MM.1S (cell line): ENCODE measurements at regions not wholly inside any gene's neighbourhood (a gene's known extent, or its start where the extent isn't known, plus 50 kb on each side); places are given as distances from the start of the nearest gene placed in this dataset.

Source experiments
- DNase-seq: peaks from one replicate; pipeline ENCODE4 v3.0.0-alpha.2; 2015
- H2AFZ ChIP-seq: fragments of 300-600 bp; sonication (generic); 2 replicates; pipeline ENCODE4 v1.6.0; 2016; ENCODE audit warnings: antibody characterized with exemption, low read length
- H3F3A ChIP-seq: fragments of 300-600 bp; sonication (generic); 2 replicates; pipeline ENCODE4 v1.6.1; 2016; ENCODE audit warnings: mild to moderate bottlenecking, antibody characterized with exemption, low read length, moderate library complexity, mixed read lengths; ENCODE audit not compliant: insufficient read depth
- H3K27ac ChIP-seq: fragments of 300-600 bp; sonication (generic); 2 replicates; pipeline ENCODE4 v1.5.1; 2016; ENCODE audit warnings: mild to moderate bottlenecking, low read length
- H3K27me3 ChIP-seq: fragments of 300-600 bp; sonication (generic); replicated peaks from 2 replicates; pipeline ENCODE4 v1.6.0; 2016; ENCODE audit warnings: low read length; ENCODE audit not compliant: insufficient read depth
- H3K36me3 ChIP-seq: fragments of 300-600 bp; sonication (generic); replicated peaks from 2 replicates; pipeline ENCODE4 v1.6.1; 2016; ENCODE audit warnings: mild to moderate bottlenecking, low read length, mixed read lengths; ENCODE audit not compliant: insufficient read depth
- H3K4me1 ChIP-seq: fragments of 300-600 bp; sonication (generic); 2 replicates; pipeline ENCODE4 v1.6.1; 2016; ENCODE audit warnings: low read length, mixed read lengths
- H3K4me2 ChIP-seq: fragments of 300-600 bp; sonication (generic); 2 replicates; pipeline ENCODE4 v1.6.0; 2016; ENCODE audit warnings: low read depth, low read length
- H3K4me3 ChIP-seq: fragments of 300-600 bp; sonication (generic); 2 replicates; pipeline ENCODE4 v1.5.1; 2016; ENCODE audit warnings: low read length, mixed read lengths
- H3K79me2 ChIP-seq: fragments of 300-600 bp; sonication (generic); 2 replicates; pipeline ENCODE4 v1.6.1; 2016; ENCODE audit warnings: mixed run types, low read length, mixed read lengths
- H3K9ac ChIP-seq: fragments of 300-600 bp; sonication (generic); 2 replicates; pipeline ENCODE4 v1.6.1; 2016; ENCODE audit warnings: low read length, mixed read lengths
- H3K9me2 ChIP-seq: fragments of 300-600 bp; sonication (generic); replicated peaks from 2 replicates; pipeline ENCODE4 v1.6.1; 2016; ENCODE audit warnings: mild to moderate bottlenecking, low read length, mixed read lengths; ENCODE audit not compliant: insufficient read depth
- H3K9me3 ChIP-seq: fragments of 300-600 bp; sonication (generic); replicated peaks from 2 replicates; pipeline ENCODE4 v1.6.1; 2016; ENCODE audit warnings: mild to moderate bottlenecking, low read length, mixed read lengths; ENCODE audit not compliant: insufficient read depth
- H4K20me1 ChIP-seq: fragments of 300-600 bp; sonication (generic); 2 replicates; pipeline ENCODE4 v1.6.1; 2016; ENCODE audit warnings: mild to moderate bottlenecking, low read length, moderate library complexity, mixed read lengths; ENCODE audit not compliant: insufficient read depth
- CTCF ChIP-seq: fragments of 300-600 bp; sonication (generic); IDR thresholded peaks from 2 replicates; pipeline ENCODE4 v1.5.1; 2016; ENCODE audit warnings: antibody characterized with exemption, low read length, mixed read lengths
- EZH2 ChIP-seq: fragments of 300-600 bp; sonication (generic); optimal IDR thresholded peaks from 2 replicates; pipeline ENCODE3; 2017; ENCODE audit warnings: low read depth, mild to moderate bottlenecking, antibody characterized with exemption, low read length, mixed read lengths
- EZH2phosphoT487 ChIP-seq: fragments of 300-600 bp; sonication (generic); IDR thresholded peaks from 2 replicates; pipeline ENCODE4 v1.6.1; 2018; ENCODE audit warnings: antibody characterized with exemption, low read length

GRCh38 chr13:100817928-100818327, 143.3 kb upstream of the TMTC4 start:
- H3K9me2 ChIP-seq = no peaks in the 10 kb centered on the region
- TF ChIP-seq EZH2 (no peak), CTCF (no peak), EZH2phosphoT487 (no peak)
- H3F3A ChIP-seq = no peaks in the 10 kb centered on the region

GRCh38 chr13:100815476-100816046, 141.0 kb upstream of the TMTC4 start:
- DNase-seq = no peak
- Histone ChIP-seq H3K9ac (no peak overlapping the region), H3K27me3 (no peaks in the 10 kb centered on the region), H4K20me1 (no peaks in the 10 kb centered on the region), H3K9me3 (no peaks in the 10 kb centered on the region), H3F3A (no peaks in the 10 kb centered on the region), H3K79me2 (no peaks in the 10 kb centered on the region), H3K4me2 (no peak overlapping the region), H3K4me1 (no peaks in the 10 kb centered on the region), H3K9me2 (no peaks in the 10 kb centered on the region), H3K36me3 (no peaks in the 10 kb centered on the region), H3K4me3 (no peak overlapping the region), H2AFZ (no peak overlapping the region), H3K27ac (no peak overlapping the region)
- no peak for TF ChIP-seq EZH2
- TF ChIP-seq EZH2phosphoT487 = no peak
- no peak for TF ChIP-seq CTCF

More at GRCh38 chr13:100817928-100818327, 143.3 kb upstream of the TMTC4 start:
- Histone ChIP-seq H3K79me2 (no peaks in the 10 kb centered on the region), H3K4me1 (no peaks in the 10 kb centered on the region), H2AFZ (no peak overlapping the region), H3K9ac (no peak overlapping the region), H3K4me2 (no peak overlapping the region), H3K36me3 (no peaks in the 10 kb centered on the region), H4K20me1 (no peaks in the 10 kb centered on the region), H3K27me3 (no peaks in the 10 kb centered on the region), H3K9me3 (no peaks in the 10 kb centered on the region), H3K4me3 (no peak overlapping the region), H3K27ac (no peak overlapping the region)
- no peak for DNase-seq

GRCh38 chr13:100812982-100813584, 138.5 kb upstream of the TMTC4 start:
- DNase-seq = no peak

More at GRCh38 chr13:100812982-100813584, 138.5 kb upstream of the TMTC4 start:
- Histone ChIP-seq H3K36me3 (no peaks in the 10 kb centered on the region), H2AFZ (no peak overlapping the region), H3K9me2 (no peaks in the 10 kb centered on the region), H3K4me1 (no peaks in the 10 kb centered on the region), H3K79me2 (no peaks in the 10 kb centered on the region), H3K9ac (no peak overlapping the region), H3K4me3 (no peak overlapping the region), H3K4me2 (no peak overlapping the region), H3K9me3 (no peaks in the 10 kb centered on the region), H3F3A (no peaks in the 10 kb centered on the region), H4K20me1 (no peaks in the 10 kb centered on the region), H3K27me3 (no peaks in the 10 kb centered on the region), H3K27ac (no peak overlapping the region)
- TF ChIP-seq EZH2 (no peak), CTCF (no peak), EZH2phosphoT487 (no peak)
